ENCODE measurements at regions not wholly inside any gene's neighbourhood (a gene's known extent, or its start where the extent isn't known, plus 50 kb on each side); places are given as distances from the start of the nearest gene placed in this dataset.

GRCh38 chr18:51430538-51430937 is 233.1 kb upstream of the MEX3C start:
- TF ChIP-seq, protein P1, sequence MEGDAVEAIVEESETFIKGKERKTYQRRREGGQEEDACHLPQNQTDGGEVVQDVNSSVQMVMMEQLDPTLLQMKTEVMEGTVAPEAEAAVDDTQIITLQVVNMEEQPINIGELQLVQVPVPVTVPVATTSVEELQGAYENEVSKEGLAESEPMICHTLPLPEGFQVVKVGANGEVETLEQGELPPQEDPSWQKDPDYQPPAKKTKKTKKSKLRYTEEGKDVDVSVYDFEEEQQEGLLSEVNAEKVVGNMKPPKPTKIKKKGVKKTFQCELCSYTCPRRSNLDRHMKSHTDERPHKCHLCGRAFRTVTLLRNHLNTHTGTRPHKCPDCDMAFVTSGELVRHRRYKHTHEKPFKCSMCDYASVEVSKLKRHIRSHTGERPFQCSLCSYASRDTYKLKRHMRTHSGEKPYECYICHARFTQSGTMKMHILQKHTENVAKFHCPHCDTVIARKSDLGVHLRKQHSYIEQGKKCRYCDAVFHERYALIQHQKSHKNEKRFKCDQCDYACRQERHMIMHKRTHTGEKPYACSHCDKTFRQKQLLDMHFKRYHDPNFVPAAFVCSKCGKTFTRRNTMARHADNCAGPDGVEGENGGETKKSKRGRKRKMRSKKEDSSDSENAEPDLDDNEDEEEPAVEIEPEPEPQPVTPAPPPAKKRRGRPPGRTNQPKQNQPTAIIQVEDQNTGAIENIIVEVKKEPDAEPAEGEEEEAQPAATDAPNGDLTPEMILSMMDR (IDR thresholded peaks at IDR 0.05): no peak
- TF ChIP-seq EP300 (IDR thresholded peaks at IDR 0.05) (no peak), POLR2A (IDR thresholded peaks at IDR 0.05) (no peak)
